ENCODE measurements at regions not wholly inside any gene's neighbourhood (a gene's known extent, or its start where the extent isn't known, plus 50 kb on each side); places are given as distances from the start of the nearest gene placed in this dataset.

- TF ChIP-seq SUZ12 (IDR thresholded peaks at IDR 0.05) (no peak), NFRKB (IDR thresholded peaks at IDR 0.05) (no peak), FOXM1 (IDR thresholded peaks at IDR 0.05; ENCODE audit: borderline replicate concordance) (no peak), BHLHE40 (IDR thresholded peaks at IDR 0.05; ENCODE audit: borderline replicate concordance) (no peak), PKNOX1 (IDR thresholded peaks at IDR 0.05) (no peak), SP1 (IDR thresholded peaks at IDR 0.05) (no peak), L3MBTL2 (conservative IDR thresholded peaks at IDR 0.05) (no peak)
These were observed 148.7 kb upstream of the CARMIL1 start for GRCh38 chr6:25130518-25130917.
